ENCODE measurements at regions not wholly inside any gene's neighbourhood (a gene's known extent, or its start where the extent isn't known, plus 50 kb on each side); places are given as distances from the start of the nearest gene placed in this dataset.

- no peaks in the 10 kb centered on the region for H3K4me1 ChIP-seq (ENCODE audit: control insufficient read depth in 1 of 2, insufficient read depth in 2 of 2, low read length in 2 of 2)
- no peak overlapping the region for H3K4me2 ChIP-seq (ENCODE audit: low read length)
- TF ChIP-seq CBX3 (IDR thresholded peaks at IDR 0.05; ENCODE audit: low read depth) (no peak), CEBPB (IDR thresholded peaks at IDR 0.05; ENCODE audit: low read depth) (no peak), EGR1 (IDR thresholded peaks at IDR 0.05; ENCODE audit: low read depth) (no peak), SRF (IDR thresholded peaks at IDR 0.05; ENCODE audit: low read depth) (no peak), ATF3 (IDR thresholded peaks at IDR 0.05) (no peak), POLR2AphosphoS5 (IDR thresholded peaks at IDR 0.05; ENCODE audit: low read depth, low read length) (no peak), ZNF274 (IDR thresholded peaks at IDR 0.05; ENCODE audit: low read depth, low read length) (no peak), SP1 (IDR thresholded peaks at IDR 0.05; ENCODE audit: low read depth) (no peak), CTCF (IDR thresholded peaks at IDR 0.05 in 2 of 3, conservative IDR thresholded peaks at IDR 0.05 in 1 of 3; ENCODE audit: borderline replicate concordance in 1 of 3, insufficient read depth in 1 of 3, low read depth in 2 of 3, low read length in 2 of 3) (no peak), FOSL1 (IDR thresholded peaks at IDR 0.05; ENCODE audit: low read depth) (no peak), REST (IDR thresholded peaks at IDR 0.05; ENCODE audit: low read depth) (no peak)
- no peak overlapping the region for H3K4me3 ChIP-seq (replicated peaks in 1 of 2; ENCODE audit: low read depth in 1 of 2, low read length in 2 of 2)
- RAD21 ChIA-PET (ENCODE audit: low non-redundant PET in 1 of 2, low total read pairs in 2 of 2, uncharacterized antibody in 2 of 2, unreplicated experiment in 2 of 2), result no interaction called here
- no peak for DNase-seq (ENCODE audit: low read depth, low spot score)
- no peak overlapping the region for H2AFZ ChIP-seq (ENCODE audit: low read depth, low read length, poor library complexity, severe bottlenecking)
- no peaks in the 10 kb centered on the region for H4K20me1 ChIP-seq (ENCODE audit: insufficient read depth)
- H3K27me3 ChIP-seq (ENCODE audit: insufficient read depth, low read length), result peaks cover 11% of the 10 kb centered on the region; the same call in 1 of the 2 replicates
- H3K9me3 ChIP-seq (ENCODE audit: control insufficient read depth in 1 of 2, insufficient read depth in 1 of 2, low read depth in 1 of 2, low read length in 2 of 2), result no peaks in the 10 kb centered on the region; a peak in 2 of 4 replicates
- intact Hi-C loops (cut with micrococcal nuclease), result no loop called here
- POLR2A ChIA-PET, result no interaction called here
- CTCF ChIA-PET, result no interaction called here
- H3K36me3 ChIP-seq (ENCODE audit: control insufficient read depth in 1 of 2, insufficient read depth in 2 of 2, low read length in 2 of 2), result no peaks in the 10 kb centered on the region
- BruUV-seq (replicated peaks), result no TSS peak
- no peaks in the 10 kb centered on the region for H3K79me2 ChIP-seq (ENCODE audit: insufficient read depth, low read length)
- H3K27ac ChIP-seq (ENCODE audit: low read depth, low read length), result no peak overlapping the region
- H3K9me2 ChIP-seq (ENCODE audit: insufficient read depth), result no peaks in the 10 kb centered on the region
- ATAC-seq, result no peak
- H3K9ac ChIP-seq (ENCODE audit: low read length), result no peak overlapping the region
These were observed 249.1 kb downstream of the QKI start for GRCh38 chr6:163663575-163663974.
